Renal cortical epithelial cell (primary cell): ENCODE measurements at regions not wholly inside any gene's neighbourhood (a gene's known extent, or its start where the extent isn't known, plus 50 kb on each side); places are given as distances from the start of the nearest gene placed in this dataset.

Experiments
- DNase-seq: peaks from one replicate; pipeline ENCODE4 v3.0.0-alpha.2; 2011; ENCODE audit warnings: low read depth

GRCh38 chr17:77470800-77471733 is 330.3 kb downstream of the SEC14L1 start:
- DNase-seq = peak; percentile 25

- DNase-seq = peak; percentile 30
Measured at GRCh38 chr17:77471984-77472461, 331.3 kb downstream of the SEC14L1 start.

GRCh38 chr17:77472468-77473310 is 331.9 kb downstream of the SEC14L1 start:
- peak; percentile 57 for DNase-seq

- DNase-seq = peak; percentile 74
Measured at GRCh38 chr17:77473615-77474226, 333.0 kb downstream of the SEC14L1 start.

GRCh38 chr17:77474292-77474988 is 333.7 kb downstream of the SEC14L1 start:
- no peak for DNase-seq

GRCh38 chr17:77475016-77475976 is 334.5 kb downstream of the SEC14L1 start:
- peak; percentile 33 for DNase-seq

- no peak for DNase-seq
Measured at GRCh38 chr17:77476006-77476405, 335.2 kb downstream of the SEC14L1 start.

- DNase-seq = no peak
Measured at GRCh38 chr17:77476498-77476897, 335.7 kb downstream of the SEC14L1 start.

- DNase-seq = peak; percentile 93
Measured at GRCh38 chr17:77476931-77477805, 336.4 kb downstream of the SEC14L1 start.

GRCh38 chr17:77478281-77478680 is 337.5 kb downstream of the SEC14L1 start:
- no peak for DNase-seq

GRCh38 chr17:77478899-77479298 is 338.1 kb downstream of the SEC14L1 start:
- DNase-seq = no peak

GRCh38 chr17:77479372-77480198 is 338.8 kb downstream of the SEC14L1 start:
- DNase-seq = no peak

- DNase-seq = no peak
Measured at GRCh38 chr17:77480199-77480508, 339.4 kb downstream of the SEC14L1 start.

- no peak for DNase-seq
Measured at GRCh38 chr17:77480509-77481215, 339.9 kb downstream of the SEC14L1 start.

- no peak for DNase-seq
Measured at GRCh38 chr17:77481476-77482374, 341.0 kb downstream of the SEC14L1 start.

- no peak for DNase-seq
Measured at GRCh38 chr17:77482375-77483127, 341.8 kb downstream of the SEC14L1 start.
